Liver (tissue), 3 donors: ENCODE measurements at regions not wholly inside any gene's neighbourhood (a gene's known extent, or its start where the extent isn't known, plus 50 kb on each side); places are given as distances from the start of the nearest gene placed in this dataset.

Experiments
- ATF3 ChIP-seq: IDR thresholded peaks from 2 replicates; pipeline ENCODE4 v1.6.1; 2016; ENCODE audit warnings: antibody characterized with exemption
- CTCF ChIP-seq: fragments of 150-350 bp; IDR thresholded peaks from 2 replicates; pipeline ENCODE4 v1.5.1; 2017; ENCODE audit warnings: improper control_type of control experiment, low read depth, low read length; ENCODE audit not compliant: missing input control
- EGR1 ChIP-seq, 2 donors: IDR thresholded peaks; 2 replicates each; pipeline ENCODE4 v1.6.1; 2016 to 2018; ENCODE audit warnings: antibody characterized with exemption in 2 of 2, low read depth in 2 of 2
- FOXA1 ChIP-seq: IDR thresholded peaks from 2 replicates; pipeline ENCODE4 v1.6.1; 2016; ENCODE audit warnings: antibody characterized with exemption
- NR2F2 ChIP-seq: IDR thresholded peaks from 2 replicates; pipeline ENCODE4 v1.6.1; 2016; ENCODE audit warnings: antibody characterized with exemption
- RAD21 ChIP-seq, 2 donors: IDR thresholded peaks; 2 replicates each; pipeline ENCODE4 v1.6.1; 2016; ENCODE audit warnings: antibody characterized with exemption in 2 of 2, mild to moderate bottlenecking in 2 of 2
- REST ChIP-seq: IDR thresholded peaks from 2 replicates; pipeline ENCODE4 v1.6.1; 2016; ENCODE audit warnings: antibody characterized with exemption, mild to moderate bottlenecking
- SP1 ChIP-seq: IDR thresholded peaks from 2 replicates; pipeline ENCODE4 v1.6.1; 2018; ENCODE audit warnings: antibody characterized with exemption, mild to moderate bottlenecking
- TAF1 ChIP-seq: conservative IDR thresholded peaks from 2 replicates; pipeline ENCODE4 v1.6.1; 2016; ENCODE audit warnings: antibody characterized with exemption, mild to moderate bottlenecking
- YY1 ChIP-seq: IDR thresholded peaks from 2 replicates; pipeline ENCODE4 v1.6.1; 2016; ENCODE audit warnings: antibody characterized with exemption, mild to moderate bottlenecking
- ZBTB33 ChIP-seq: IDR thresholded peaks from 2 replicates; pipeline ENCODE4 v1.6.1; 2016; ENCODE audit warnings: antibody characterized with exemption
- donor health status: healthy.
- donor health status: healthy.

- TF ChIP-seq SP1 = no peak
- TF ChIP-seq YY1 = no peak
- TF ChIP-seq EGR1 (IDR thresholded peaks at IDR 0.05; ENCODE audit: low read depth in 2 of 2) = no peak
- no peak for TF ChIP-seq REST
- TF ChIP-seq CTCF = no peak
- TF ChIP-seq FOXA1 = no peak
- TF ChIP-seq ATF3 = no peak
- TF ChIP-seq RAD21 (IDR thresholded peaks at IDR 0.05) = no peak
- TF ChIP-seq TAF1 = no peak
- no peak for TF ChIP-seq ZBTB33
- no peak for TF ChIP-seq NR2F2
Observed at GRCh38 chr3:30331519-30331918, 274.9 kb upstream of the TGFBR2 start.
